ENCODE measurements at regions not wholly inside any gene's neighbourhood (a gene's known extent, or its start where the extent isn't known, plus 50 kb on each side); places are given as distances from the start of the nearest gene placed in this dataset.

- no peaks in the 10 kb centered on the region for H3K27me3 ChIP-seq (ENCODE audit: insufficient read depth, low read length)
Measured at GRCh38 chr5:52734557-52734956, 53.2 kb upstream of the ITGA1 start.

GRCh38 chr5:52735139-52735538 lies 52.6 kb upstream of the ITGA1 start:
- H3K4me3 ChIP-seq (ENCODE audit: low read depth, low read length), result no peak overlapping the region
- no peaks in the 10 kb centered on the region for H3K79me2 ChIP-seq (ENCODE audit: control insufficient read depth, insufficient read depth, low read length, unreplicated experiment)
- H3K4me1 ChIP-seq (ENCODE audit: control insufficient read depth, insufficient read depth, low read length, unreplicated experiment), result no peaks in the 10 kb centered on the region
- H2AFZ ChIP-seq (ENCODE audit: low read length, unreplicated experiment), result no peak overlapping the region
- no peak overlapping the region for H3K27ac ChIP-seq (ENCODE audit: low read depth, low read length)
- no peaks in the 10 kb centered on the region for H3K27me3 ChIP-seq (ENCODE audit: insufficient read depth, low read length)
- H3K36me3 ChIP-seq (ENCODE audit: insufficient read depth, low read length), result no peaks in the 10 kb centered on the region

More at GRCh38 chr5:52734557-52734956, 53.2 kb upstream of the ITGA1 start:
- Histone ChIP-seq H2AFZ (ENCODE audit: low read length, unreplicated experiment) (no peak overlapping the region), H3K79me2 (ENCODE audit: control insufficient read depth, insufficient read depth, low read length, unreplicated experiment) (no peaks in the 10 kb centered on the region), H3K4me1 (ENCODE audit: control insufficient read depth, insufficient read depth, low read length, unreplicated experiment) (no peaks in the 10 kb centered on the region), H3K4me3 (ENCODE audit: low read depth, low read length) (no peak overlapping the region), H3K27ac (ENCODE audit: low read depth, low read length) (no peak overlapping the region), H3K36me3 (ENCODE audit: insufficient read depth, low read length) (no peaks in the 10 kb centered on the region)

Data from ACC112 (cell line).